DOHH2 (cell line): ENCODE measurements at regions not wholly inside any gene's neighbourhood (a gene's known extent, or its start where the extent isn't known, plus 50 kb on each side); places are given as distances from the start of the nearest gene placed in this dataset.

Experiments
- H3F3A ChIP-seq: fragments of 200-600 bp; sonication (generic), shearing (Covaris generic); 2 replicates; pipeline ENCODE4 v1.6.0; 2016; ENCODE audit warnings: antibody characterized with exemption, mild to moderate bottlenecking; ENCODE audit not compliant: control insufficient read depth, insufficient read depth
- H3K27ac ChIP-seq: fragments of 200-600 bp; sonication (generic); 2 replicates; pipeline ENCODE4 v1.5.1; 2014; ENCODE audit warnings: low read depth, mild to moderate bottlenecking, low read length, moderate library complexity
- H3K27me3 ChIP-seq: fragments of 200-600 bp; sonication (generic); 2 replicates; pipeline ENCODE4 v1.6.1; 2014; ENCODE audit warnings: mild to moderate bottlenecking, low read length, mixed read lengths; ENCODE audit not compliant: control insufficient read depth
- H3K36me3 ChIP-seq: fragments of 200-600 bp; sonication (generic); 2 replicates; pipeline ENCODE4 v1.6.1; 2014; ENCODE audit warnings: mild to moderate bottlenecking, low read length, moderate library complexity, mixed read lengths; ENCODE audit not compliant: control insufficient read depth
- H3K4me1 ChIP-seq: fragments of 200-600 bp; sonication (generic); 2 replicates; pipeline ENCODE4 v1.6.1; 2014; ENCODE audit warnings: mild to moderate bottlenecking, low read length, mixed read lengths; ENCODE audit not compliant: control insufficient read depth
- H3K4me2 ChIP-seq: fragments of 200-600 bp; sonication (generic); 2 replicates; pipeline ENCODE4 v1.6.0; 2014; ENCODE audit warnings: mild to moderate bottlenecking, low read length, moderate library complexity
- H3K4me3 ChIP-seq: fragments of 200-600 bp; sonication (generic); 2 replicates; pipeline ENCODE4 v1.5.1; 2014; ENCODE audit warnings: mild to moderate bottlenecking, low read length, mixed read lengths
- H3K79me2 ChIP-seq: fragments of 200-600 bp; sonication (generic); 2 replicates; pipeline ENCODE4 v1.6.1; 2014; ENCODE audit warnings: mild to moderate bottlenecking, low read length, mixed read lengths; ENCODE audit not compliant: control insufficient read depth
- H3K9me2 ChIP-seq: fragments of 200-600 bp; sonication (generic); replicated peaks from 2 replicates; pipeline ENCODE4 v1.6.1; 2014; ENCODE audit warnings: mild to moderate bottlenecking, low read length, mixed read lengths; ENCODE audit not compliant: control insufficient read depth
- H3K9me3 ChIP-seq: fragments of 200-600 bp; sonication (generic); 2 replicates; pipeline ENCODE4 v1.6.1; 2014; ENCODE audit warnings: antibody characterized with exemption, low read length, mixed read lengths; ENCODE audit not compliant: control insufficient read depth, insufficient read depth
- H4K20me1 ChIP-seq: fragments of 200-600 bp; sonication (generic); 2 replicates; pipeline ENCODE4 v1.6.0; 2014; ENCODE audit warnings: low read depth, mild to moderate bottlenecking, antibody characterized with exemption, low read length, moderate library complexity; ENCODE audit not compliant: control insufficient read depth, insufficient read depth
- EZH2phosphoT487 ChIP-seq: fragments of 200-600 bp; sonication (generic); IDR thresholded peaks from 2 replicates; pipeline ENCODE4 v1.6.1; 2017; ENCODE audit warnings: borderline replicate concordance, mild to moderate bottlenecking, antibody characterized with exemption, low read length, moderate library complexity, mixed read lengths
- TF ChIP-seq, protein P1 (sequence below): fragments of 200-600 bp; sonication (generic); IDR thresholded peaks from one replicate; pipeline ENCODE4 v1.5.1; 2014; ENCODE audit warnings: antibody characterized with exemption, mild to moderate bottlenecking, low read depth, low read length; ENCODE audit not compliant: poor library complexity, severe bottlenecking

- TF ChIP-seq, protein P1, sequence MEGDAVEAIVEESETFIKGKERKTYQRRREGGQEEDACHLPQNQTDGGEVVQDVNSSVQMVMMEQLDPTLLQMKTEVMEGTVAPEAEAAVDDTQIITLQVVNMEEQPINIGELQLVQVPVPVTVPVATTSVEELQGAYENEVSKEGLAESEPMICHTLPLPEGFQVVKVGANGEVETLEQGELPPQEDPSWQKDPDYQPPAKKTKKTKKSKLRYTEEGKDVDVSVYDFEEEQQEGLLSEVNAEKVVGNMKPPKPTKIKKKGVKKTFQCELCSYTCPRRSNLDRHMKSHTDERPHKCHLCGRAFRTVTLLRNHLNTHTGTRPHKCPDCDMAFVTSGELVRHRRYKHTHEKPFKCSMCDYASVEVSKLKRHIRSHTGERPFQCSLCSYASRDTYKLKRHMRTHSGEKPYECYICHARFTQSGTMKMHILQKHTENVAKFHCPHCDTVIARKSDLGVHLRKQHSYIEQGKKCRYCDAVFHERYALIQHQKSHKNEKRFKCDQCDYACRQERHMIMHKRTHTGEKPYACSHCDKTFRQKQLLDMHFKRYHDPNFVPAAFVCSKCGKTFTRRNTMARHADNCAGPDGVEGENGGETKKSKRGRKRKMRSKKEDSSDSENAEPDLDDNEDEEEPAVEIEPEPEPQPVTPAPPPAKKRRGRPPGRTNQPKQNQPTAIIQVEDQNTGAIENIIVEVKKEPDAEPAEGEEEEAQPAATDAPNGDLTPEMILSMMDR, result no peak
- no peak for TF ChIP-seq EZH2phosphoT487
- H3K27me3 ChIP-seq, result no peaks in the 10 kb centered on the region
These were observed 298.1 kb downstream of the MTX2 start for GRCh38 chr2:176567361-176567760.

GRCh38 chr2:176569574-176569973 lies 300.3 kb downstream of the MTX2 start:
- Histone ChIP-seq H4K20me1 (no peaks in the 10 kb centered on the region), H3K4me3 (no peak overlapping the region), H3K4me1 (no peaks in the 10 kb centered on the region), H3K4me2 (no peak overlapping the region), H3K27ac (no peak overlapping the region), H3K36me3 (no peaks in the 10 kb centered on the region), H3F3A (no peaks in the 10 kb centered on the region), H3K27me3 (no peaks in the 10 kb centered on the region), H3K79me2 (no peaks in the 10 kb centered on the region), H3K9me2 (no peaks in the 10 kb centered on the region), H3K9me3 (no peaks in the 10 kb centered on the region)
- TF ChIP-seq, protein P1, result no peak
- TF ChIP-seq EZH2phosphoT487, result no peak

More at GRCh38 chr2:176567361-176567760, 298.1 kb downstream of the MTX2 start:
- no peaks in the 10 kb centered on the region for H4K20me1 ChIP-seq
- no peaks in the 10 kb centered on the region for H3K79me2 ChIP-seq
- H3K9me3 ChIP-seq, result no peaks in the 10 kb centered on the region
- no peak overlapping the region for H3K27ac ChIP-seq
- H3F3A ChIP-seq, result no peaks in the 10 kb centered on the region
- H3K4me2 ChIP-seq, result no peak overlapping the region
- H3K9me2 ChIP-seq, result no peaks in the 10 kb centered on the region
- no peaks in the 10 kb centered on the region for H3K4me1 ChIP-seq
- no peaks in the 10 kb centered on the region for H3K36me3 ChIP-seq
- no peak overlapping the region for H3K4me3 ChIP-seq

DNA sequence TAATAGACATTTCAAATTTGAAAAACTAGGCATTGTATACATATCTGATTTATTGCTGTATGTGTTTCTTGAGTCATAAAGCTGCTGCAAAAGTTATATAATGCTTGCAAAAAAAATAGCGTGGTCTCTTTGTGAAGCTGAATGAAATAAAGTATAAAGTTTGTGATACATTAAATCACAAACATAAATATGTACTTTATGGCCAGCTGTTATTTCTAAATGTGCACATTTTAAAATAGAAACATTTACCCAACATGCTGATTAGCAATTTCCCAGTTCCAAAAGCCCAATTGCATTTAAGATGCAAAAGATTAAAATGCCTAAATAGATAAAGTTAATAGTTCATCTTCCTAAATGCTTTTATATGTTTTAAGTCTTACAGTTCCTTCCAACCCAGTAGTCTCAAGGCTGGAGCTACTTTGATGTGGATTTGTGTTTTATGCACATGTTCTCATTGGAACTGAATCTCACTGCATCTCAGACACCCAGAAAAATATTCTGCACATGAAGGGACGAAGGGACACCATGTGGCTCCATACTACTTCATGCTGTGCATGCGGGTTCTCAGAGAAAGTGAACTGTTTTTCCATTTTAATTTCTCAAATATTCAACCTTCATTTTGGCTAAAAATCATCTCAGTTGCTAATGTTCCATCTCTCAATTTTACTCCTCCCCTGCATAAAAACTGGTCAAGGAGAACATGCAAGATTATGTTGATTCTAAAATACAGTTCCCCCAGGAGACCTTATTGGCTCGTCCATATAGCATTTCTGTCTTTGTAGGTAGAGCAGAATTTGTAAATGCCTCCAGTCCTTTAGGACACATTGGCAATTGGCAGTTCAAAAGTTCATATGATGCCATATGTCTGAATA lies 304.6 kb downstream of the MTX2 start:
- Histone ChIP-seq H3K79me2 (no peaks in the 10 kb centered on the region), H3K4me3 (no peak overlapping the region), H3K27me3 (no peaks in the 10 kb centered on the region), H3K4me2 (no peak overlapping the region), H3K27ac (no peak overlapping the region), H3F3A (no peaks in the 10 kb centered on the region), H3K9me3 (no peaks in the 10 kb centered on the region), H3K36me3 (no peaks in the 10 kb centered on the region), H3K4me1 (no peaks in the 10 kb centered on the region), H3K9me2 (no peaks in the 10 kb centered on the region), H4K20me1 (no peaks in the 10 kb centered on the region)
- TF ChIP-seq EZH2phosphoT487, result no peak
- TF ChIP-seq, protein P1, result no peak
